GM10248 (cell line): ENCODE measurements at regions not wholly inside any gene's neighbourhood (a gene's known extent, or its start where the extent isn't known, plus 50 kb on each side); places are given as distances from the start of the nearest gene placed in this dataset.
A peak's percentile ranks its signal among the peaks of the same experiment; 100 is the strongest.

ENCODE experiments used
- CTCF ChIA-PET: fragments of 300-600 bp; sonication (Branson Sonifier 250); formaldehyde crosslinking; extraction: SDS; loops from one replicate; lab custom pipeline; 2021; ENCODE audit warnings: antibody characterized with exemption; lab: Yijun Ruan, JAX
- POLR2A ChIA-PET: fragments of 350-650 bp; sonication (Branson Sonifier 250); formaldehyde crosslinking; extraction: SDS; loops from one replicate; lab custom pipeline; 2020; ENCODE audit warnings: antibody characterized with exemption; lab: Yijun Ruan, JAX
- DNase-seq: peaks from one replicate; pipeline ENCODE4 v3.0.0; 2012; ENCODE audit errors: extremely low spot score
- TF ChIP-seq, protein P1 (sequence below): IDR thresholded peaks from 2 replicates; pipeline ENCODE4 v1.5.1; 2012; ENCODE audit warnings: mild to moderate bottlenecking, low read depth; ENCODE audit errors: extremely low read depth, missing control alignments, control extremely low read depth

DNA sequence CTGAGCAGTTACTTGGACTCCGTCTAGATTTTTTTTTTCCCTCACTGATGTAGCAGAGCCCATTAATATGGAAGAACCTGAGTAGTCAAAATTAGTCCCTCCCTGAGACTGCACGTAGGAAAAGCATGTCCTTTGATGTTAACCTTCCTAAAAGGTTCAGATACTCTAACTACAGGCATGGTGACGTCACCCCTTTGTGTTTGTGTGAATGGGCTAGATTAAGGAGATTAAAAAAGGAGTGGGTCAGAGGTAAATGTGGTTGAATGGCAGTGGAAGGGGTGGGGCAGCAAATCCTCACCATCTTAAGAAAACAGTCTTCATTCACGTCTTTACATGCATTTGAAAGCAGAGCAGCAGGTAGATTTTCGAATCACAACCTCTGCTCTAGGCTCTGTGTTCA lies 521.1 kb downstream of the TFAP2B start:
- DNase-seq: no peak
- POLR2A ChIA-PET: no interaction called here
- CTCF ChIA-PET: interaction anchor here (1.4 kb wide), 1 partner anchor 11 kb away, joined by 3 read pairs; no protein-coding TSS in a partner anchor
- TF ChIP-seq, protein P1, sequence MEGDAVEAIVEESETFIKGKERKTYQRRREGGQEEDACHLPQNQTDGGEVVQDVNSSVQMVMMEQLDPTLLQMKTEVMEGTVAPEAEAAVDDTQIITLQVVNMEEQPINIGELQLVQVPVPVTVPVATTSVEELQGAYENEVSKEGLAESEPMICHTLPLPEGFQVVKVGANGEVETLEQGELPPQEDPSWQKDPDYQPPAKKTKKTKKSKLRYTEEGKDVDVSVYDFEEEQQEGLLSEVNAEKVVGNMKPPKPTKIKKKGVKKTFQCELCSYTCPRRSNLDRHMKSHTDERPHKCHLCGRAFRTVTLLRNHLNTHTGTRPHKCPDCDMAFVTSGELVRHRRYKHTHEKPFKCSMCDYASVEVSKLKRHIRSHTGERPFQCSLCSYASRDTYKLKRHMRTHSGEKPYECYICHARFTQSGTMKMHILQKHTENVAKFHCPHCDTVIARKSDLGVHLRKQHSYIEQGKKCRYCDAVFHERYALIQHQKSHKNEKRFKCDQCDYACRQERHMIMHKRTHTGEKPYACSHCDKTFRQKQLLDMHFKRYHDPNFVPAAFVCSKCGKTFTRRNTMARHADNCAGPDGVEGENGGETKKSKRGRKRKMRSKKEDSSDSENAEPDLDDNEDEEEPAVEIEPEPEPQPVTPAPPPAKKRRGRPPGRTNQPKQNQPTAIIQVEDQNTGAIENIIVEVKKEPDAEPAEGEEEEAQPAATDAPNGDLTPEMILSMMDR: no peak

DNA sequence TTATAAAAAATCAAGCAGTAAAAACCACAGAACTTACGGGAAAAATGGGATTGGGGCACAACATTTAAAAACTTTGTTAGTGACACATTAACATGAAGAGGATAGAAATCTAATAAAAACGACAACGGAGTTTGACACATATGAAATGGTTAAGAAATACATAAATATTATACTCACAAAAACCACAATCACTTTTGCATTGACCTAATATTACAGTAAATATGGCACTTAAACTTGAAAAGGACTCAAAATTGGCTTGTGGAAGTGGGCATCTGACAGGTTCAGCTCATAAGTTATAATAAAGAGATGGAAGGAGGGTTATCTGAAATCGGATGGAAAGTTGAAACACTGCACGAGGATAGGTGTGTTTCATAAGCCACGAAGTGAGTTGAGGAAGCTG lies 523.7 kb downstream of the TFAP2B start:
- POLR2A ChIA-PET: no interaction called here
- CTCF ChIA-PET: no interaction called here
- DNase-seq: no peak
- TF ChIP-seq, protein P1: no peak

DNA sequence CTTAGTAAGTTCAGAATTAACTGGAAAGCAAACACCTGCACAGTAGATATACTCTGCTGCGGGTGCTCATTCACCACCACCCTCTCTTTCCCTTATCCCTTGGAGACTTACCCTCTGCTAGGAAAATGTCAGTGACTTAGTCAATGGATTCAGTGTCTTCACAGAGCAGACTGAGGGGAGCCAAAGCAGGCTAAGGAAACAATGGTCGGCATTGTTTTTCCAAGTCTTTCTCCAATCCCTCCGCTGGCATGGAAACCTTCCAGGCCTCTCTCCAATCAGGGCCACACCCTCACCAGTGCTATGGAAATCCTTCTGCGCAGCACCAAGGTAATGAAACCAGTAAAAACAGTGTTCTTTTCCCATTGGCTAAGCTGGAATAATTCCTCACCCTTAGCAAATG lies 531.2 kb downstream of the TFAP2B start:
- POLR2A ChIA-PET: no interaction called here

DNA sequence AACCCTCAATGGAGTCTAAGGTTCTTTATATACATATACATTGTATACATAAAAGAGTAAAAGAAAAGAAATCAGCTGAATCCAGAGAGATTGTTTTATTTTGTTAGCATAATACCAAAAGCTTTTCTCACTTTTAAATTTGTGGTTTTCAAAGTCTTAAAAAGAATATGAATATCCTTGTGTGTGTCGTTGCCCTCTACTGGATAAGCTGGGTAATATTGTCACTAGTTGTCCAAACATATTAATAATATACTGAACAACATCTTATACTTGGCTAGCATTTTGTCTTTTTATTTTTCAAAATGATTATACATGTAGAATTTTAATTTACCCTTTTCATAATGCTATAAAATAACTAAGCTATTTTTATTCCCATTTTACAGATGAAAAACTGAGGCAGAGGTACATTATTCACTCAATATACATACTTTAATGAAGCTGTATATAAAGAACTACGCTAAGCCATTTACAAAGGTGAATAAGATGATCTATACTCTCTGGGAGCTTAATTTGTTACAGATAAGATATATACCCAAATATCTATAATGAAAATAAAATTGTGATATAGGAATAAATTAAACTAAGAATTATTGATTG lies 531.7 kb downstream of the TFAP2B start:
- CTCF ChIA-PET: interaction anchor here (0.8 to 2.5 kb wide), 10 partner anchors 12 to 535 kb away, joined by 3 to 7 read pairs (median 4); no protein-coding TSS in a partner anchor
- TF ChIP-seq, protein P1: peak; percentile 31
- POLR2A ChIA-PET: no interaction called here
- DNase-seq: peak; percentile 11

More for the DNA sequence above, 531.2 kb downstream of the TFAP2B start:
- DNase-seq: no peak
- TF ChIP-seq, protein P1: no peak
- CTCF ChIA-PET: interaction anchor here (0.8 to 2.5 kb wide), 9 partner anchors 11 to 534 kb away, joined by 3 to 7 read pairs (median 4); no protein-coding TSS in a partner anchor

DNA sequence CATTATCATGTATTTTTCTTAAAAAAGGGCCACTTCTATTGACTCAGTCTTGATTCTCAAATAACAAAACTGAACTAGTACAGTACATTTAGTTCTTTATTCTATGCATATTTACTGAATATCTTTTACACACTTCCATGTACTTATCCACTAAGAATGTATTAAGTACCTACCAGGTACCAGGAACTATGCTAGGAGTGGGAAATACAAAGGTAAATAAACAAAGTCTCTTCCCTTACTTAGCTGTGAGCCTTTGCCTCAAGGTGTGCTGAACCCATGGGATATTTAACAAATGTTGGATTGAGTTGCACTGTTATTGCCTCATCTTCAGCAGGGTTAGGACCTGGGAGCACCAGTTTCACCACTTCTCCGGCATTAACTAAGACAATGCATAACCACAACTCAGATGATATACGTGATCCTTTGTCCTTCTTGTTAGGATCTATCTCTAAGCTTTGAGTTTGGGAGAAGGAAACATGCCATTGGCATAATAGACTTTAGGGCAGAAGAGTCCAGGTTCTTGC lies 533.9 kb downstream of the TFAP2B start:
- ChIA-PET CTCF (interaction anchor here (1.3 kb wide), 1 partner anchor 12 kb away, joined by 3 read pairs; no protein-coding TSS in a partner anchor), POLR2A (no interaction called here)
- no peak for DNase-seq
- TF ChIP-seq, protein P1: no peak

DNA sequence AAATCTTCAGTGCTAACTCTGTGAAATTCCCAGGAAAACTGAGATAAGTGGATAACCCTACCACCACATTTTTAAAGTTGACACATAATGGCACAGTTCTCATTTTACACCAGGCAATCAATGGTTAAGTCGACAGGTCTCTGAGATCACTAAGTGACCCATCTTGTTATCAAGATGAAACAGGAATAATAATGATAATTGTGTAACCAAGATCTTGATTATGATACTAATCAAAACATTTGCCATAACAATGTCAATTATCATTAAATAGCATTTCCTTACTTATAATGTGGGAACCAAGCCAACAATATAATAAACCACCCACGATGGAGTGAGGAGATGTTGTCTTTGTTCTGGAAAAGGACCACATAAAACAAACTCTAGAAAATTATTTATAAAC lies 541.6 kb downstream of the TFAP2B start:
- no peak for DNase-seq
- POLR2A ChIA-PET: no interaction called here
- TF ChIP-seq, protein P1: no peak
- CTCF ChIA-PET: interaction anchor here (1.1 kb wide), 1 partner anchor 599 kb away, joined by 3 read pairs; no protein-coding TSS in a partner anchor
